DMS53 treated with DMSO at 0.1 percent for 48 hours (cell line): ENCODE measurements at regions not wholly inside any gene's neighbourhood (a gene's known extent, or its start where the extent isn't known, plus 50 kb on each side); places are given as distances from the start of the nearest gene placed in this dataset.

ENCODE experiments used
- DNase-seq: peaks from one replicate; lab custom pipeline; 2025; ENCODE audit not compliant: unreplicated experiment; lab: John Stamatoyannopoulos, UW

- peak; percentile 5 for DNase-seq
Measured at GRCh38 chr7:13532028-13532753, 457.3 kb downstream of the ETV1 start.

DNA sequence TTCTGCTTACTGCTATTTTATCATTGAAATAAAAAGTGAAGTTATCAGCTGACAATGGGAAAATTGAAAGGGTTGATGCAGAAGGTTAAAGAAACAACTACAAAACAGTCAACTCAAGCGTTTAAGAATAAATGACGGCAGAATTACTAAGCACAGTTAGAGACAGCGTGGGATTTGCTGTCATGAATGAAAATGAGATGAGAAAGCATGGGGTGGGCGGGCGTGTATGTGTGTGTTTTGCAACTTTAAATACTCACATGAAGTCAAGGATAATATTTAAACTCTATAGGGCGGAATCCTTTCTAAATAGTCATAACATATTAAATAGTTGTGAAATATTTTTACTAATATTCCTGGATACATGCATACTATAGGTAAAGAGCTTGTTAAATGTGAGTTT, 450.8 kb downstream of the ETV1 start:
- DNase-seq = no peak

- DNase-seq = no peak
Measured at GRCh38 chr7:13540429-13540828, 449.0 kb downstream of the ETV1 start.

DNA sequence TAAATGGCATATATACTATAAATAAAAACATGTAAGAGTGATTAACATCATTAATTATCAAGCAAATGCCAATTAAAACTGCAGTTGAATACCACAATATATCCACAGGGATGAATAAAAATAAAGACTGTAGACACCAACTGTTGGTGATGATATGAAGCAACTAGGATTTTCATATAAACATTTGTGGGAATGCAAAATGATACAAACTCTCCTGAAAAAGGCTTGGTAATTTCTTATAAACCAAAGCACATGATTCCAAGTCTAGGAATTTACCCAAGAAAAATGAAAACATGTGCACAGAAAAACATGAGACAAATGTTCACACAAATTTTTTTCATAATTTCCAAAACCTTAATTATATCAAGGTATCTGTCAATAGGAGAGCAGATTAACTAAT, 448.1 kb downstream of the ETV1 start:
- DNase-seq = no peak

DNA sequence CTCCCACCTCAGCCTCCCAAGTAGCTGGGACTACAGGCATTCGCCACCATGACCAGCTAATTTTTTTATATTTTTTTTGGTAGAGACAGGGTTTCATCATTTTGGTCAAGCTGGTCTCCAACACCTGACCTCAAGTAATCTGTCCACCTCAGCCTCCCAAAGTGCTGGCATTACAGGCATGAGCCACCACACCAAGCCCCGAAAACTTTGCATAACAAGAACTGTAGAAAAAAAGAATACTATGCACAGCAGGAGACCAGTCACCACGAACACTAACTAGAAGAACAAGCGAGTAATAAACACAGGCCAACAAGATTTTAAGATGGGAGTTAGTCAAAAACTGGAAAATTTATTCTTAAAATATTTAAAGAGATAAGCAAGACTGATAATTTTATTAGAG, 447.0 kb downstream of the ETV1 start:
- no peak for DNase-seq

DNA sequence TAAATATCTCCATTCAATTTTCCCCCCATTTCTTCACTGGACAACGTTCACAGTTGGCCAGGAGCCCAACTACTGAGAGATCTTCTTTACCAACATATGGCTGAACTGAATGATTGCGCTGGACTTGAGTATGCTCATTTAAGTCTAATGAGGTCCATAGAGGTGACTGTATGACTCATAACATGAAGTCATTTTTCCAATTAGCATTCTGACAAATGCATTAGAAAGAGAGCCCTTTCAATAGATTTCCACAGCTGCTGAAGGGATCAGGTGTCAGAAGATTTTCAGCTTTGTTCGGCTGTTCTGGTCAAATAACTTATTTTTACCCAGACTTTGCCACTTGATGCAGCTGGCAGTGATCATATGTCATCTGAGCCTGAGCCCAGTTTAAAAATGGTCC, 438.0 kb downstream of the ETV1 start:
- DNase-seq = peak; percentile 94

DNA sequence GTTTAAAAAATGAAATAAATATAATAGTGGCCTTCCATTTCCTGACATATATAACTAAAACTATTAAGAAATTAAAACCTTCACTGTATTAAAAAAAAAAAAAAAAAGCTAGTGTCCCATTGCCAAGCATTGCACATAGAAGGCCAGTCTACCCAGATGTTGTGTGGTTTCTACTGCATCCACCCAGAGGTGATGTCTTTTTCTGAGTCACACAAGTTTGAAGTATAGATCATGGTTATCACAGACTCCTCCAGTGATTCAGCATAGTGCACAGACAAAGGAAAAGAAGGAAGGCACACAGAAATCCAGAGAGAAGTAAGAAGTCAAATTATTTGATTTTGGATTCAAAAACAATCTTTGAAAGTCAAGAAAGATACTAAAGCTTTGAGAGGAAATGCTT, 429.0 kb downstream of the ETV1 start:
- no peak for DNase-seq

DNA sequence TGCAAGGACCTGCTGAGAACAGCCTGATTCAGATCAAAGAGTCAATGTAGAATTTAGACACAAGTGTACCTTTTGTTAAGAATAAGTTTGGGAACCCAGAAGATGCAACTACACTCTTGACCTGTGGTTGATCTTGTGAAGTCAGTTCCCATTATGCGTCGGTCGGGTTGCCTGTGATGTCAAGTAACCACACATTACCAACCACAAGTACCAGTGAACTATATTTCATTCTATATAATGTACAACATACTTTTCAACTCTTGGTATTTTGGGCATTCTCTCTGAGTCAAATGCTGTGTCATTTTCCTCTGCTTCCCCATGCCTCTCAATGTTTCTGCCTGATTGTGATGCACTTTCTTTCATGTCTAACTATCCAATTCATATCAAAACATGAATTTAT, 426.2 kb downstream of the ETV1 start:
- no peak for DNase-seq

GRCh38 chr7:13563680-13564079, 425.8 kb downstream of the ETV1 start:
- no peak for DNase-seq

DNA sequence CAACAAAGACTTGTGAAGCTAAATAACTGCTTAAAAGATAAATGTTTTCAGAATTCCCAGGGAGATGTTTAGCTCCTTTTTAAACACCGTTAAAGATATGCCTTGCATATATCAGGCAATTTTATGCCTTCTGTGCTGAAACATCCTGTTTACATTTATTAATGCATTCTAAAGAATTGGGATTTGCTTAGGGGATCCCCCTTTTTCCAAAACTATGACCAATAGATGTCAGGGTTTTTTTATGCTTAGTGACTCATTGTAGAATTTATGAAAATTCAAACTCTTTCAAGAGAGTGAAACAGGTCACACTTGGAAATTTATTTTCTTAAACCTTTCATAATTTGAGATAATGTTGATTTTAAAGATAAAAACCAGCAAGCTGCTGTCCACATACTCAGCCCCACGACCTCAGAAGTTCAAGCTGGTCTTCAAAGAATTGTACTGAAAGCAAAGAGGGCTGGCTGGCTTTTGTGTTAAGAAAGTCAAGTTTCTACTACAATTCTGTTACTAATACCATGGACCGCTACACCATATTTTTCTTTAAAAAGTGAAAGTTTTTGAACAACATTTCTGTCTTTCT, 411.8 kb downstream of the ETV1 start:
- no peak for DNase-seq

- DNase-seq = no peak
Measured at GRCh38 chr7:13578294-13578693, 411.2 kb downstream of the ETV1 start.

GRCh38 chr7:13581097-13581496, 408.4 kb downstream of the ETV1 start:
- DNase-seq = no peak

- DNase-seq = no peak
Measured at GRCh38 chr7:13593854-13594253, 395.6 kb downstream of the ETV1 start.

DNA sequence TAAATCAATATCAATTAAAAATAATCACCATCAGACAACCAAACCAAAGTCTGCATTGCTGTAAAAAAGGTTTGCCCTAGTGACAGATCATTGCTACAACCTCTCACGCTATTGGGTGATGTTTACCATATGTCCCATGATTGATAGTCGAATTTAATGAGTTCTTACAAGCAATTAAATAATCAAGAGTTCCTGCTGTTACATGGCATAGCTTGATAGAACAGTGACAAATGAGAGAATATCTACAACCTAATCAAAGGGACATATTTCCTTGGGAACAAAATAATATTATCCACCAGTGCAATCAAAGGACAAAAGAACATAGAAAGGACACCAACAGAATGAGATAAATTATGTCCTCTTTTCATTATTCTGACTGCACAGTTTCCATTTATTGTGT, 387.4 kb downstream of the ETV1 start:
- no peak for DNase-seq

DNA sequence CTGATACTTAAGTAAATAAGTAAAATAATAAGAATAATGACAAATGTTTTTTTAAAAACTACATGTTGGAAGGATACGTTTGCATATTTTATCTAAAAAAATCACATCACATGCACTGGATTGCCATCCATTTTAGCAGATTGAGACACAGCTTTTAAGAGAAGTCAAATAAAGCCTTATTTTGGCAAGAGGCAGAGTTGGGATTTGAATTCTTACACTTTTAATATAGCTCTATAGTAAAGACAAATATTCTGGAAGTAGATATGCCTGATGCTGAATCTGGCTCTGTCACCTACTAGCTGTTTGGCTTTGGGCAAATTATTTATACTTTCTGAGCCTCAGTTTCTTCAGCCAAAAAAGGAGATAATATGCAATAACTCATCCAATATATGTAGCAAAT, 386.4 kb downstream of the ETV1 start:
- no peak for DNase-seq

- DNase-seq = no peak
Measured at GRCh38 chr7:13603661-13604060, 385.8 kb downstream of the ETV1 start.

DNA sequence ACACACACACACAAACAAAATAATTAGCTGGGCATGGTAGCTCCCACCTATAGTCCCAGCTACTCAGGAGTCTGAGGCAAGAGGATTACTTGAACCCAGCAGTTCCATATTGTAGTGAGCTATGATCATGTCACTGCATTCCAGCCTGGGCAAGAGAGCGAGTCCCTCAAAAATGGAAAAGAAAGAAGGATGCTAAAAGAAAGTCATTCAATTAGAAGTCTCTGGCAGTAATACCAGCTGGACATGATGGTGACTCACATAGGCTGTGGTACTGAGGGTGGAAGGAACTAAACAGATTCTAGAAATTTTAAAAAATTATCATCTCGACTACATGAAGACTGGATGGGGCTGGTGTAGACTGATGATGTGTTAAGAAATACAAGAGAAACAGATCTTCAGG, 385.3 kb downstream of the ETV1 start:
- no peak for DNase-seq

GRCh38 chr7:13610372-13610771, 379.1 kb downstream of the ETV1 start:
- no peak for DNase-seq

DNA sequence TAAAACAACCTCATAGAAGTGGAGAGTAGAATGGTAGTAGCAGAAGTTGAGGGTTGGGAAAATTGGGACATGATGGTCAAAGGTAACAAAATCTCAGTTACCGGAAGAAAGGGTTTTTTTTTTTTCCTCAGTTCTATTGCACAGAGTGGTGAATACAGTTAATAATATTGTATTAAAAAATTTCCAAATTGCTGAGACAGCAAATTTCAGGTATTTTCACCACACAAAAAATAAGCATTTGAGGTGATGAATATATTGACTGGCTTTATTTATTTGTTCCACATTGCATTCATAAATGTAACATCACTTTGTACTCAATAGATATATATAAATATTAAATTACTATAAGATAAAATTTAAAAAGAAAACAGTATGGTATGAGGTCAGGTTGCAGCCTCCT, 373.8 kb downstream of the ETV1 start:
- no peak for DNase-seq

DNA sequence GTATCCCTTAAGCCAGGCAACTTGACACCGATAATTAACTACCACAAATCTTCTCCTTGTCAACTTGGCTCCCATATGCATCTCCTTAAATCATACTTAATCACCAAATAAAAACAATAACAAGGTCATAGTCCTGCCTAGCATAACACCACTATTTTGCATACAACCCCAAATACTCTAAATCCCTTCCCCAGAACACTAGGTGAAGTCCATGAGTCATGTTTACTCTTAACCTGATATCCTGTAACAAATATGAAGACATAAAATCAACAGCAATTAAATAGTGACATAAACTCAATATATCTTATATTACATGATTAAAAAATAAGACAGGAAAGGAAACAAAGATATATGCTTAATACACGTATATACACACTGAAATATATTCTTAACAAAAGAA, 362.0 kb downstream of the ETV1 start:
- DNase-seq = peak; percentile 43

DNA sequence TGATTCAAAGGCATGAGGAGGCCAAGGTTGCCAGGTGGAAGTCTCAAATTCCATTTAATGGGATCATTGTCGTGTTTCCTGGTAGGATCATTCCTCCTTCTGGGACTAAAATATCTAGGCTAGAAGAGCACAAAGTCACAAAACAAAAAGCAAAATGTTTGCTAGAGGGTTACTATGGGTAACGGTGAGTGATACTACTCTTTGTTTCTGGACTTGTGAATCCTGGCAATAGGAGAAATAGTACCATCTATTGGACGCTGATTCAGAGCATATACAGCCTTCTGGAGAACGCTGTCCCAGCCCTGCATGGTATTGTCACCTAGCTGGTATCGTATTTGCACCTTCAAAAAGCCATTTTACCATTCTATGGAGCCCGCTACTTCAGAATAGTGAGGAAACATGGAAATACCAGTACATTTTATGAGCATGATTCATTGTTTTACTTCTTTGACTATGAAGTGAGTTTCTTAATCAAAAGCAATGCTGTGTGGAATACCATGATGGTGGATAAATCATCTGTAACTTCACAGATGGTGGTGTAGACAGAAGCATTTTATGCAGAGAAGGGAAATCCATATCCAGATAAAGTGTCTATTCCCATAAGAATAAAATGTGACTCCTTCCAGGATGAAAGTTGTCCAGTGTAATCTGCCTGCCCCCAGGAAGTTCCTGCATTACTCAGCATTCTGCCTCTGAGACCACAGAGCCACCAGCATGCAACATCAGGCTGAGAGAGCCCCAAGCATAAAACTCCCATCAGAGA, 361.0 kb downstream of the ETV1 start:
- DNase-seq = no peak
